Left lung (tissue), 4 donors: ENCODE measurements at regions not wholly inside any gene's neighbourhood (a gene's known extent, or its start where the extent isn't known, plus 50 kb on each side); places are given as distances from the start of the nearest gene placed in this dataset.

ENCODE experiments used
- ATAC-seq: fragments of 200-7000 bp; cut with Tn5 transposase; one replicate; pipeline ENCODE4 v1.9.1; 2020; ENCODE audit warnings: moderate library complexity
- DNase-seq, 4 donors: peaks; one replicate each; pipeline ENCODE4 v3.0.0-alpha.2; 2013 to 2020
- H3K27ac ChIP-seq, 2 donors: fragments of 200-600 bp; sonication (generic) in 1 of 2; one replicate each; pipeline versions ENCODE4 v1.5.0 to v1.8.0; 2020 to 2021
- H3K27me3 ChIP-seq, 2 donors: fragments of 200-600 bp; sonication (generic) in 1 of 2; one replicate each; pipeline versions ENCODE4 v1.5.0 to v1.8.0; 2020 to 2021
- H3K36me3 ChIP-seq, 2 donors: fragments of 200-600 bp; sonication (generic) in 1 of 2; one replicate each; pipeline versions ENCODE4 v1.5.0 to v1.8.0; 2020 to 2021
- H3K4me1 ChIP-seq, 2 donors: fragments of 200-600 bp; one replicate each; pipeline ENCODE4 v1.8.0; 2021
- H3K4me3 ChIP-seq, 2 donors: fragments of 200-600 bp; sonication (generic) in 1 of 2; one replicate each; pipeline versions ENCODE4 v1.5.0 to v1.8.0; 2020 to 2021; ENCODE audit warnings: mild to moderate bottlenecking in 1 of 2
- H3K9me3 ChIP-seq, 2 donors: fragments of 200-600 bp; sonication (generic) in 1 of 2; one replicate each; pipeline versions ENCODE4 v1.5.0 to v1.8.0; 2020 to 2021
- intact Hi-C, 2 donors: fragments of 100-400 bp; cut with DNase I; formaldehyde crosslinking; loops; one replicate each; pipeline versions ENCODE4 v1.11.2 to v1.14.2; 2022
- TF ChIP-seq, protein P1 (sequence below), 2 donors: fragments of 200-600 bp; sonication (generic) in 1 of 2; IDR thresholded peaks; one replicate each; pipeline versions ENCODE4 v1.5.0 to v1.8.0; 2021; ENCODE audit warnings: antibody characterized with exemption in 2 of 2
- donor health status: DM: no; HTN: yes; CAD: no.
- donor health status: DM: no; HTN: no; CAD: no.

DNA sequence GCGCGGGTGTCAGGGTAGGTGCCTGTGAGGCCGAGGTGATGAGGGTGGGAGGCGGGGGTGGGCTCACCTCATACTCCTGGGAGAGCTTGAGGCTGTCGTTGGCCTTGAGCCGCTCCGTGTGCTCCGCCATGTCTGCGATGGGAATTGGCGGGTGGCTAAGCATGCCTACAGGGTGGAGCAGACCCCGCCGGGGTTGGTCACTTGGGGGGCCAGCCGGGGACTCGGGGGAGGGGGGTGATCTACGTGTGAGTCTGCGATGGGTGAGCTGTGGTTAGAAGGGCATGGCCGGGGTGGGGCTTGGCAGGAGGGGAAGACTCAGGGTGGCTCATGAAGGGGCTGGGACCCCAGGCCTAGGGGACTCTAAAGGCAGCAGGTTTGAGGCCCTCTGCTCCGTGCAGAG lies 125.2 kb downstream of the PTPRS start:
- Histone ChIP-seq H3K27ac (no peak overlapping the region), H3K27me3 (no peaks in the 10 kb centered on the region), H3K4me1 (no peaks in the 10 kb centered on the region), H3K36me3 (peaks cover 0 to 74% of the 10 kb centered on the region in 2 donors), H3K9me3 (no peaks in the 10 kb centered on the region), H3K4me3 (no peak overlapping the region)
- intact Hi-C loops = no loop called here
- ATAC-seq = no peak
- DNase-seq = no peak
- TF ChIP-seq, protein P1, sequence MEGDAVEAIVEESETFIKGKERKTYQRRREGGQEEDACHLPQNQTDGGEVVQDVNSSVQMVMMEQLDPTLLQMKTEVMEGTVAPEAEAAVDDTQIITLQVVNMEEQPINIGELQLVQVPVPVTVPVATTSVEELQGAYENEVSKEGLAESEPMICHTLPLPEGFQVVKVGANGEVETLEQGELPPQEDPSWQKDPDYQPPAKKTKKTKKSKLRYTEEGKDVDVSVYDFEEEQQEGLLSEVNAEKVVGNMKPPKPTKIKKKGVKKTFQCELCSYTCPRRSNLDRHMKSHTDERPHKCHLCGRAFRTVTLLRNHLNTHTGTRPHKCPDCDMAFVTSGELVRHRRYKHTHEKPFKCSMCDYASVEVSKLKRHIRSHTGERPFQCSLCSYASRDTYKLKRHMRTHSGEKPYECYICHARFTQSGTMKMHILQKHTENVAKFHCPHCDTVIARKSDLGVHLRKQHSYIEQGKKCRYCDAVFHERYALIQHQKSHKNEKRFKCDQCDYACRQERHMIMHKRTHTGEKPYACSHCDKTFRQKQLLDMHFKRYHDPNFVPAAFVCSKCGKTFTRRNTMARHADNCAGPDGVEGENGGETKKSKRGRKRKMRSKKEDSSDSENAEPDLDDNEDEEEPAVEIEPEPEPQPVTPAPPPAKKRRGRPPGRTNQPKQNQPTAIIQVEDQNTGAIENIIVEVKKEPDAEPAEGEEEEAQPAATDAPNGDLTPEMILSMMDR (IDR thresholded peaks at IDR 0.05) = no peak

DNA sequence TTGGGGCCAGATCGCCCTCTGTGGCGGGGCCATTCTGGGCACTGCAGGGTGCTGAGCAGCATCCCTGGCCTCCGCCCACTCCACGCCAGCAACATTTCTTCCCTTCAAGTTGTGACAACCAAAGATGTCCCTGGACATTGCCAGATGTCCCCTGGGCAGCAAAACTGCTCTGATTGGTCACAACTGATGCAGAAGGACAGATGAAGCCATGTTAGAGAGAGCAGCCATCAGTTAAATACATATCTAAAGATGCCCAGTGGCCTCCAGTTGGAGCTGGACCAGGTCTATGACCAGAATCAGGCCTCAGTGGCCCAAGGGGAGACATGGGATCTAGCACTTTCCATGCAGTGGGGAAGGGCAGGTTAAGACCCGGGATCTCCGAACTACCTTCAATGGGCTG lies 125.7 kb downstream of the PTPRS start:
- no peak for ATAC-seq
- Histone ChIP-seq H3K9me3 (no peaks in the 10 kb centered on the region), H3K27me3 (no peaks in the 10 kb centered on the region), H3K4me3 (no peak overlapping the region), H3K4me1 (no peaks in the 10 kb centered on the region), H3K36me3 (peaks cover 0 to 76% of the 10 kb centered on the region in 2 donors), H3K27ac (no peak overlapping the region)
- no peak for DNase-seq
- intact Hi-C loops = no loop called here
- TF ChIP-seq, protein P1 (IDR thresholded peaks at IDR 0.05) = no peak

DNA sequence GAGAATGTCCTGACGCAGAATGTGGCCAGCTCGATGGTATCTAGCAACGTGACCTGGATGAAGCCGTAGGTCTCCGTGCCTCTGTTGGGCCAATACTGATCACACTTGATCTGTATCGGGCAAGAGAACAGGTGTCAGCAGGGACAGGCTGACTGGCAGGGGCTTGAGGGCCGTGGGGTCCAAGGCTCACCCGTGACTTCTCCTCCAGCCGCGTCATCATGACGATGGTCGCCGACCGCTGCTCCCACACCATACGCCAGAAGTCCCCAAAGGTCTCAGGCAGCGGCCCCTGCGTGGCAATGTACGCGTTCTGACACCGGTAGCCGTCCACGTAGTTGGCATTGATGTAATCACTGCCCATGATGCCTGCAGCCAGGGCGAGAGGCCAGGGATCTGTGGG lies 126.2 kb downstream of the PTPRS start:
- ATAC-seq (no peak), DNase-seq (no peak)
- H3K4me1 ChIP-seq = no peaks in the 10 kb centered on the region
- no peaks in the 10 kb centered on the region for H3K9me3 ChIP-seq
- H3K27me3 ChIP-seq = no peaks in the 10 kb centered on the region
- H3K4me3 ChIP-seq = no peak overlapping the region
- TF ChIP-seq, protein P1 (IDR thresholded peaks at IDR 0.05) = no peak
- no peak overlapping the region for H3K27ac ChIP-seq
- peaks cover 0 to 73% of the 10 kb centered on the region in 2 donors for H3K36me3 ChIP-seq
- intact Hi-C loops = no loop called here

DNA sequence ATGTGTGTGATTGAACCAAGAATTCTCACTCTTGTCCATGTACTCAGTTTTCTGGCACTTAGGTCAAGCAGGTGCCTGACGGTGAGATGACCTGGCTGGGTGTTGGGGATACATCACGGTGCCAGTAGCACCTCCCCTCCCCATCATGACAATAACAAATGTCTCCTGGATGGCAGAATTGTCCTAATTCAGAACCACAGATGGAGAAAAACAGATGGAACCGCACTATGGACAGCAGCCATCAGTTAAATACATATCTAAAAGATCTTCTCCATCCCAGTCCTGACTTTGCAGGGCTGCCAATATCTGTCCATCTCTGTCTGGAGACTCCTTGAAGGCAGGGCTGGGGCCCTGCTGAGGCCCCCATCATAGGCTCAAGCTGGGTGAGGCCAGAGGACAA lies 126.9 kb downstream of the PTPRS start:
- DNase-seq = no peak
- TF ChIP-seq, protein P1 (IDR thresholded peaks at IDR 0.05) = no peak
- Histone ChIP-seq H3K27ac (no peak overlapping the region), H3K27me3 (no peaks in the 10 kb centered on the region), H3K9me3 (no peaks in the 10 kb centered on the region), H3K4me1 (no peaks in the 10 kb centered on the region), H3K36me3 (peaks cover 0 to 68% of the 10 kb centered on the region in 2 donors), H3K4me3 (no peak overlapping the region)
- no peak for ATAC-seq
- intact Hi-C loops = no loop called here

DNA sequence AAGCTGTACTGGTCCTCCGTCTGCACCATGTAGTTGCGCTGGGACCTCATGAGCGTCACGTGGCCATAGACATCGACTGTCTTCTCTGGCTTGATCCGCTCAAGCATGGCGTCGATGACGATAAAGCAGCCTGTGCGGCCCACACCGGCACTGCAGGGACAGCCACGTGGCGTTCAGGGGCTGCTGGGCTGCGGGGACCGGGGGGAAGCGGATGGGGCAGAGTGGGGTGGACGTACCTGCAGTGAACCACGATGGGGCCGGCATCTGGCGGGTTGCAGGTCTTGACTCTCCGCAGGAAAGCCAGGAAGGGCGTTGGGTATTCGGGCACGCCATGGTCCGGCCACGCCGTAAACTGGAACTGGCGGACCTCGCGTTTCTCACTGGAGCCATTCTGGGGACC lies 128.5 kb downstream of the PTPRS start:
- H3K27me3 ChIP-seq = no peaks in the 10 kb centered on the region
- no peak for DNase-seq
- no peak overlapping the region for H3K27ac ChIP-seq
- H3K4me3 ChIP-seq = no peak overlapping the region
- H3K36me3 ChIP-seq = peaks cover 0 to 63% of the 10 kb centered on the region in 2 donors
- no peaks in the 10 kb centered on the region for H3K9me3 ChIP-seq
- intact Hi-C loops = no loop called here
- TF ChIP-seq, protein P1 (IDR thresholded peaks at IDR 0.05) = no peak
- H3K4me1 ChIP-seq = no peaks in the 10 kb centered on the region
- ATAC-seq = no peak
